ENCODE measurements at regions not wholly inside any gene's neighbourhood (a gene's known extent, or its start where the extent isn't known, plus 50 kb on each side); places are given as distances from the start of the nearest gene placed in this dataset.

GRCh38 chr2:103860016-103860415 is 993.9 kb upstream of the POU3F3 start:
- DNase-seq (ENCODE audit: low read depth in 1 of 2, low spot score in 1 of 2), result no peak
- TF ChIP-seq POLR2AphosphoS5 (IDR thresholded peaks at IDR 0.05; ENCODE audit: low read depth) (no peak), SPI1 (IDR thresholded peaks at IDR 0.05; ENCODE audit: borderline replicate concordance, low read depth) (no peak)
- Histone ChIP-seq H3K27ac (replicated peaks) (no peak overlapping the region), H3K4me3 (replicated peaks; ENCODE audit: insufficient read depth, low read length) (no peak overlapping the region), H3K27me3 (ENCODE audit: insufficient read depth, poor library complexity, severe bottlenecking) (no peaks in the 10 kb centered on the region)

DNA sequence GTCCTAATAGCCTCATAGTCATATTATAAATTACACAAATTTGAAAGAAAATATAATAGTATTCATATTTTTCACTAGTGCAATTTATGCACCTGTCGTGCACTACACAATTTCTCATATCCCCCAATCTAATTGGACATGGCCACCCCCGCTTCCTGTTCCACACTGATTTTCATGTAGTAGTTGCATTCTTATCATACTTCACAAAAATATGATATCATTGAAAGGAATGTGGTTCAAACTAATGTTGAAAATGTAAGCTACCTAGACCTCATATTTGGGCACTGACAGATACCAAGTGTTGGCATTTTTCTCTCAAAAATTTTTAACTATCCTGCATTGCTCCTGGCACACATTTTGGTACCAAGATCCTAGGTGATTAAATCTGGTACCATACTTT is 985.5 kb upstream of the POU3F3 start:
- H3K4me3 ChIP-seq (replicated peaks; ENCODE audit: insufficient read depth, low read length), result no peak overlapping the region
- DNase-seq (ENCODE audit: low read depth in 1 of 2, low spot score in 1 of 2), result no peak
- no peak for TF ChIP-seq SPI1 (IDR thresholded peaks at IDR 0.05; ENCODE audit: borderline replicate concordance, low read depth)
- no peak for TF ChIP-seq GABPA (IDR thresholded peaks at IDR 0.05; ENCODE audit: low read depth)
- no peak for TF ChIP-seq CTCF (IDR thresholded peaks at IDR 0.05; ENCODE audit: insufficient read depth, low read length)
- TF ChIP-seq REST (IDR thresholded peaks at IDR 0.05; ENCODE audit: insufficient replicate concordance, low read depth), result no peak
- no peak for TF ChIP-seq POLR2AphosphoS5 (IDR thresholded peaks at IDR 0.05; ENCODE audit: low read depth)
- H3K27me3 ChIP-seq (ENCODE audit: insufficient read depth, poor library complexity, severe bottlenecking), result no peaks in the 10 kb centered on the region
- H3K27ac ChIP-seq (replicated peaks), result no peak overlapping the region

DNA sequence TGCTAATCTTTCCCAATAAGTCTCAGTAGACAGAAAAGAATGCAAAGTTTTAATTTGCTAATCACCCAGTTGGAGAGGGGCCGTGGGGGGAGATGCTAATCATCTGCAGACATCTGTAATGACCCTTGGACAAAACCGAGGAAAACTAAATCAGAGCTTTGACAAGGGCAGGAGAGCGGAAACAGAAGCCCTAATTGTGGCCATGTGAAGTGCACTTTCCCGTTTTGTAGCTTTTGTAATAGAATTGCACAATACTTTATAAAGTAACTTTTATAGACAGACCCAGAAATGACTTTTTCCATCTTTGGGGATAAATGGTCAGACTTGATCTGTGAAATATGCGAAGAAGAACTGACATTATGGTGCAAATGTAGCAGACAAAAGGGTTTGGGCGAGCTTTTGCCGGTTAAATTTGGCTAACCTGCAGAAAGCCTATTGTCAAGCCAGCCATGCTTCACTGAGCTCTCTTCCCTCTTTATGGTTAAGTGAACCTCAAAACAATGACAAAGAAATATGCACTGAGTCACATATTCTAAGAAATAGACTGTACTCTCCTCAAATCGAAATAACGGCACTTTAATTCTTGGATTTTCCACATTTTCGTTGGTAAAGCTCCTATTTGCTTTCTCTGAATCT is 980.1 kb upstream of the POU3F3 start:
- no peak overlapping the region for H3K4me3 ChIP-seq (replicated peaks; ENCODE audit: insufficient read depth, low read length)
- DNase-seq (ENCODE audit: low read depth in 1 of 2, low spot score in 1 of 2), result no peak
- TF ChIP-seq SPI1 (IDR thresholded peaks at IDR 0.05; ENCODE audit: borderline replicate concordance, low read depth) (no peak), REST (IDR thresholded peaks at IDR 0.05; ENCODE audit: insufficient replicate concordance, low read depth) (no peak), CTCF (IDR thresholded peaks at IDR 0.05; ENCODE audit: insufficient read depth, low read length) (no peak)
- H3K27ac ChIP-seq (replicated peaks), result no peak overlapping the region
- no peaks in the 10 kb centered on the region for H3K27me3 ChIP-seq (ENCODE audit: insufficient read depth, poor library complexity, severe bottlenecking)

GRCh38 chr2:103875131-103875530 is 978.8 kb upstream of the POU3F3 start:
- H3K27ac ChIP-seq (replicated peaks), result no peak overlapping the region
- no peaks in the 10 kb centered on the region for H3K27me3 ChIP-seq (ENCODE audit: insufficient read depth, poor library complexity, severe bottlenecking)
- no peak overlapping the region for H3K4me3 ChIP-seq (replicated peaks; ENCODE audit: insufficient read depth, low read length)
- DNase-seq (ENCODE audit: low read depth in 1 of 2, low spot score in 1 of 2), result no peak
- TF ChIP-seq POLR2AphosphoS5 (IDR thresholded peaks at IDR 0.05; ENCODE audit: low read depth), result no peak
- no peak for TF ChIP-seq GABPA (IDR thresholded peaks at IDR 0.05; ENCODE audit: low read depth)
- no peak for TF ChIP-seq SPI1 (IDR thresholded peaks at IDR 0.05; ENCODE audit: borderline replicate concordance, low read depth)
- TF ChIP-seq CTCF (IDR thresholded peaks at IDR 0.05; ENCODE audit: insufficient read depth, low read length), result no peak
- TF ChIP-seq REST (IDR thresholded peaks at IDR 0.05; ENCODE audit: insufficient replicate concordance, low read depth), result no peak

Data from HL-60 (cell line).